Esophagus squamous epithelium (tissue), 5 donors: ENCODE measurements at regions not wholly inside any gene's neighbourhood (a gene's known extent, or its start where the extent isn't known, plus 50 kb on each side); places are given as distances from the start of the nearest gene placed in this dataset.
A peak's percentile ranks its signal among the peaks of the same experiment; 100 is the strongest.

Source experiments
- DNase-seq: peaks from one replicate; lab custom pipeline; 2025; lab: John Stamatoyannopoulos, UW
- H3K27ac ChIP-seq, 4 donors: fragments of 200-600 bp; sonication (generic); one replicate each; pipeline ENCODE4 v1.5.1; 2016 to 2019; ENCODE audit warnings: mild to moderate bottlenecking in 1 of 4
- H3K27me3 ChIP-seq, 4 donors: fragments of 200-600 bp; sonication (generic); 1 replicate in 3 of 4; 2 replicates in 1 of 4; pipeline versions ENCODE4 v1.5.1 to v1.6.0; 2017 to 2021; ENCODE audit warnings: antibody characterized with exemption in 1 of 4
- H3K36me3 ChIP-seq, 3 donors: fragments of 200-600 bp; sonication (generic); one replicate each; pipeline ENCODE4 v1.5.1; 2016 to 2019
- H3K4me1 ChIP-seq, 3 donors: fragments of 200-600 bp; sonication (generic); one replicate each; pipeline ENCODE4 v1.5.1; 2017 to 2019
- H3K4me3 ChIP-seq, 4 donors: fragments of 200-600 bp; sonication (generic); 1 replicate in 3 of 4; 2 replicates in 1 of 4; pipeline ENCODE4 v1.5.1; 2016 to 2019; ENCODE audit warnings: mild to moderate bottlenecking in 2 of 4, moderate library complexity in 1 of 4
- H3K9me3 ChIP-seq, 3 donors: fragments of 200-600 bp; sonication (generic); one replicate each; pipeline ENCODE4 v1.5.1; 2016 to 2019
- CTCF ChIP-seq, 6 experiments: fragments of 450-650 bp in 4 of 6; fragments of 200-600 bp in 2 of 6; sonication (generic) in 2 of 6; IDR thresholded peaks; one replicate each; pipeline ENCODE4 v1.5.1; 2016 to 2019; ENCODE audit warnings: antibody characterized with exemption in 6 of 6, mild to moderate bottlenecking in 4 of 6, moderate library complexity in 4 of 6
- POLR2A ChIP-seq, 4 donors: fragments of 450-650 bp; IDR thresholded peaks; one replicate each; pipeline ENCODE4 v1.6.1; 2017; ENCODE audit warnings: antibody characterized with exemption in 4 of 4, mild to moderate bottlenecking in 4 of 4, moderate library complexity in 3 of 4
- WGBS, 2 donors: methylation state at CpG; one replicate each; pipeline ENCODE4 v1.1.5; 2018; 5-methylcytosine and 5-hydroxymethylcytosine counted together
- intact Hi-C: fragments of 100-400 bp; cut with DNase I; formaldehyde crosslinking; loops from one replicate; pipeline ENCODE4 v1.15.0; 2022
- donor health status: DM: yes; HTN: yes; CAD: no.

GRCh38 chr7:101687081-101687480, 58.0 kb upstream of the MYL10 start:
- Histone ChIP-seq H3K27me3 (peaks cover 0 to 9% (median 0%) of the 10 kb centered on the region in 4 donors), H3K36me3 (no peaks in the 10 kb centered on the region), H3K9me3 (no peaks in the 10 kb centered on the region), H3K27ac (no peak overlapping the region), H3K4me1 (peaks cover 4 to 15% (median 14%) of the 10 kb centered on the region in 3 donors), H3K4me3 (no peak overlapping the region)
- 61 to 72% methylated on average over 3 to 5 of the region's 5 CpGs for WGBS, 2 donors
- no peak for TF ChIP-seq POLR2A (IDR thresholded peaks at IDR 0.05)
- DNase-seq, result no peak
- intact Hi-C loops, result loop anchor here (5.0 kb wide), 1 partner anchor 130 kb away; the partner anchor contains the start of gene CUX1

GRCh38 chr7:101687791-101688182, 58.7 kb upstream of the MYL10 start:
- Histone ChIP-seq H3K27ac (no peak overlapping the region), H3K4me3 (peak overlapping the region in 2 of 4 donors; percentile 26 to 54), H3K27me3 (peaks cover 0 to 9% (median 0%) of the 10 kb centered on the region in 4 donors), H3K9me3 (no peaks in the 10 kb centered on the region), H3K36me3 (no peaks in the 10 kb centered on the region), H3K4me1 (peaks cover 4 to 15% (median 14%) of the 10 kb centered on the region in 3 donors)
- 80% methylated on average over 1 of the region's 3 CpGs for WGBS, 2 donors
- intact Hi-C loops, result loop anchor here (5.0 kb wide), 1 partner anchor 130 kb away; the partner anchor contains the start of gene CUX1
- DNase-seq, result no peak
- TF ChIP-seq CTCF (IDR thresholded peaks at IDR 0.05), result no peak
- TF ChIP-seq POLR2A (IDR thresholded peaks at IDR 0.05), result no peak

GRCh38 chr7:101688183-101688831, 59.2 kb upstream of the MYL10 start:
- Histone ChIP-seq H3K4me3 (peak overlapping the region in 2 of 4 donors; percentile 26 to 54), H3K27me3 (peaks cover 0 to 9% (median 0%) of the 10 kb centered on the region in 4 donors), H3K4me1 (peaks cover 4 to 15% (median 14%) of the 10 kb centered on the region in 3 donors), H3K36me3 (no peaks in the 10 kb centered on the region), H3K27ac (peak overlapping the region in 1 of 4 donors; percentile 17), H3K9me3 (no peaks in the 10 kb centered on the region)
- WGBS, 2 donors, result 0% methylated on average over 9 to 14 of the region's 43 CpGs
- DNase-seq, result no peak
- TF ChIP-seq POLR2A (IDR thresholded peaks at IDR 0.05) (no peak), CTCF (IDR thresholded peaks at IDR 0.05) (peak; percentile 88 to 99 (median 94))
- intact Hi-C loops, result loop anchor here (5.0 kb wide), 1 partner anchor 129 kb away; the partner anchor contains the start of gene CUX1

GRCh38 chr7:101688995-101689907, 60.2 kb upstream of the MYL10 start:
- WGBS, 2 donors, result 56 to 75% methylated on average over 6 to 10 of the region's 15 CpGs
- H3K9me3 ChIP-seq, result no peaks in the 10 kb centered on the region
- intact Hi-C loops, result loop anchor here (5.0 kb wide), 1 partner anchor 128 kb away; the partner anchor contains the start of gene CUX1
- no peak for DNase-seq
- no peak overlapping the region for H3K4me3 ChIP-seq
- TF ChIP-seq POLR2A (IDR thresholded peaks at IDR 0.05), result no peak
- TF ChIP-seq CTCF (IDR thresholded peaks at IDR 0.05), result no peak
- peaks cover 0 to 9% (median 0%) of the 10 kb centered on the region in 4 donors for H3K27me3 ChIP-seq
- peaks cover 4 to 15% (median 14%) of the 10 kb centered on the region in 3 donors for H3K4me1 ChIP-seq
- H3K36me3 ChIP-seq, result no peaks in the 10 kb centered on the region
- H3K27ac ChIP-seq, result no peak overlapping the region

- Histone ChIP-seq H3K4me1 (peaks cover 4 to 15% (median 14%) of the 10 kb centered on the region in 3 donors), H3K36me3 (no peaks in the 10 kb centered on the region), H3K27me3 (peaks cover 0 to 9% (median 0%) of the 10 kb centered on the region in 4 donors), H3K9me3 (no peaks in the 10 kb centered on the region), H3K27ac (no peak overlapping the region), H3K4me3 (no peak overlapping the region)
- WGBS, 2 donors, result 49 to 100% methylated on average over 1 to 4 of the region's 6 CpGs
- DNase-seq, result no peak
- TF ChIP-seq CTCF (IDR thresholded peaks at IDR 0.05), result no peak
- TF ChIP-seq POLR2A (IDR thresholded peaks at IDR 0.05), result no peak
- intact Hi-C loops, result no loop called here
These were observed 61.0 kb upstream of the MYL10 start for GRCh38 chr7:101690061-101690460.
